WTC11 (cell line): ENCODE measurements at regions not wholly inside any gene's neighbourhood (a gene's known extent, or its start where the extent isn't known, plus 50 kb on each side); places are given as distances from the start of the nearest gene placed in this dataset.

ENCODE experiments used
- ATAC-seq: fragments of 200-7000 bp; cut with Tn5 transposase; 2 replicates; pipeline ENCODE4 v1.10.0; 2021; ENCODE audit warnings: mild to moderate bottlenecking, moderate library complexity
- CTCF ChIA-PET: fragments of 300-600 bp; sonication (Branson Sonifier 250); formaldehyde crosslinking; loops from one replicate; lab custom pipeline; 2021; ENCODE audit warnings: antibody characterized with exemption; lab: Charles Lee
- POLR2A ChIA-PET: fragments of 350-600 bp; sonication (Branson Sonifier 250); formaldehyde crosslinking; loops from one replicate; lab custom pipeline; 2021; ENCODE audit warnings: antibody characterized with exemption; lab: Charles Lee
- DNase-seq: peaks from one replicate; pipeline ENCODE4 v3.0.0; 2021; ENCODE audit warnings: low spot score
- H3K27ac Mint-ChIP-seq: 2 replicates; pipeline ENCODE4 v1.8.0; 2021; ENCODE audit warnings: mixed read lengths
- H3K27me3 Mint-ChIP-seq: 2 replicates; pipeline ENCODE4 v1.8.0; 2021; ENCODE audit warnings: low read depth, mild to moderate bottlenecking, moderate library complexity, mixed read lengths
- H3K36me3 Mint-ChIP-seq: 2 replicates; pipeline ENCODE4 v1.8.0; 2021; ENCODE audit warnings: mixed read lengths
- H3K4me1 Mint-ChIP-seq: 2 replicates; pipeline ENCODE4 v1.8.0; 2022; ENCODE audit warnings: mixed read lengths
- H3K4me3 Mint-ChIP-seq: 2 replicates; pipeline ENCODE4 v1.8.0; 2021; ENCODE audit warnings: mild to moderate bottlenecking, moderate library complexity, mixed read lengths
- H3K9me3 Mint-ChIP-seq: 2 replicates; pipeline ENCODE4 v1.8.0; 2021; ENCODE audit warnings: mixed read lengths
- ATF6 ChIP-seq: sonication (generic); formaldehyde crosslinking; IDR thresholded peaks from 2 replicates; pipeline ENCODE4 v1.8.1; 2023; ENCODE audit warnings: mild to moderate bottlenecking, missing genetic modification reagents
- CBFB ChIP-seq: sonication (generic); formaldehyde crosslinking; IDR thresholded peaks from 2 replicates; pipeline ENCODE4 v1.8.1; 2022; ENCODE audit warnings: mild to moderate bottlenecking, low read depth, missing genetic modification reagents
- CREB1 ChIP-seq: sonication (generic); formaldehyde crosslinking; IDR thresholded peaks from 2 replicates; pipeline ENCODE4 v1.8.0; 2023; ENCODE audit warnings: mild to moderate bottlenecking, missing genetic modification reagents
- CREM ChIP-seq: sonication (generic); formaldehyde crosslinking; IDR thresholded peaks from 2 replicates; pipeline ENCODE4 v1.8.1; 2022; ENCODE audit warnings: mild to moderate bottlenecking, missing genetic modification reagents, moderate library complexity
- CTCF ChIP-seq: fragments of 200-600 bp; IDR thresholded peaks from 2 replicates; pipeline ENCODE4 v1.8.0; 2022; ENCODE audit warnings: antibody characterized with exemption
- E2F5 ChIP-seq: sonication (generic); formaldehyde crosslinking; IDR thresholded peaks from 2 replicates; pipeline ENCODE4 v1.8.1; 2022; ENCODE audit warnings: mild to moderate bottlenecking, moderate library complexity, missing genetic modification reagents
- FOXP1 ChIP-seq: sonication (generic); formaldehyde crosslinking; IDR thresholded peaks from 2 replicates; pipeline ENCODE4 v1.8.0; 2022; ENCODE audit warnings: missing genetic modification reagents, mild to moderate bottlenecking, moderate library complexity, borderline replicate concordance
- GABPB1 ChIP-seq: sonication (generic); formaldehyde crosslinking; IDR thresholded peaks from 2 replicates; pipeline ENCODE4 v1.8.1; 2023; ENCODE audit warnings: mild to moderate bottlenecking, missing genetic modification reagents
- JAZF1 ChIP-seq: fragments of 250-450 bp; sonication (Bioruptor Pico); IDR thresholded peaks from 2 replicates; pipeline ENCODE4 v1.9.0; 2021; ENCODE audit warnings: moderate library complexity, mild to moderate bottlenecking, inconsistent platforms
- KAT7 ChIP-seq: sonication (generic); formaldehyde crosslinking; IDR thresholded peaks from 2 replicates; pipeline ENCODE4 v1.8.1; 2023; ENCODE audit warnings: missing genetic modification reagents, mild to moderate bottlenecking, borderline replicate concordance
- MLX ChIP-seq: sonication (generic); formaldehyde crosslinking; IDR thresholded peaks from 2 replicates; pipeline ENCODE4 v1.8.1; 2023; ENCODE audit warnings: mild to moderate bottlenecking, missing genetic modification reagents, moderate library complexity
- TEAD4 ChIP-seq: sonication (generic); formaldehyde crosslinking; IDR thresholded peaks from 2 replicates; pipeline ENCODE4 v1.8.0; 2022; ENCODE audit warnings: mild to moderate bottlenecking, missing genetic modification reagents
- TP53 ChIP-seq: sonication (generic); formaldehyde crosslinking; IDR thresholded peaks from 2 replicates; pipeline ENCODE4 v1.8.1; 2023; ENCODE audit warnings: mild to moderate bottlenecking, missing genetic modification reagents
- ZNF219 ChIP-seq: sonication (generic); formaldehyde crosslinking; IDR thresholded peaks from 2 replicates; pipeline ENCODE4 v1.8.0; 2023; ENCODE audit warnings: missing genetic modification reagents, mild to moderate bottlenecking, borderline replicate concordance
- ZNF232 ChIP-seq: sonication (generic); formaldehyde crosslinking; IDR thresholded peaks from 2 replicates; pipeline ENCODE4 v1.8.0; 2022; ENCODE audit warnings: mild to moderate bottlenecking, missing genetic modification reagents
- ZNF396 ChIP-seq: fragments of 250-450 bp; sonication (Bioruptor Pico); IDR thresholded peaks from 2 replicates; pipeline ENCODE4 v1.8.0; 2021; ENCODE audit warnings: mild to moderate bottlenecking, moderate library complexity, borderline replicate concordance
- ZNF416 ChIP-seq: fragments of 250-450 bp; sonication (Bioruptor Pico); IDR thresholded peaks from 2 replicates; pipeline ENCODE4 v1.9.0; 2021; ENCODE audit warnings: mild to moderate bottlenecking, inconsistent platforms
- ZNF532 ChIP-seq: fragments of 250-450 bp; sonication (Bioruptor Pico); IDR thresholded peaks from 2 replicates; pipeline ENCODE4 v1.9.0; 2021; ENCODE audit warnings: mild to moderate bottlenecking, borderline replicate concordance
- ZNF671 ChIP-seq: fragments of 250-450 bp; sonication (Bioruptor Pico); IDR thresholded peaks from 2 replicates; pipeline ENCODE4 v1.8.0; 2021; ENCODE audit warnings: mild to moderate bottlenecking

GRCh38 chr2:120607506-120607905 is 128.2 kb upstream of the GLI2 start:
- Mint-ChIP-seq H3K4me1 (peaks cover 19% of the 10 kb centered on the region), H3K27me3 (peaks cover 11% of the 10 kb centered on the region), H3K9me3 (no peaks in the 10 kb centered on the region), H3K27ac (no peak overlapping the region), H3K4me3 (no peak overlapping the region), H3K36me3 (no peaks in the 10 kb centered on the region)
- CTCF ChIA-PET: interaction anchor here (0.6 to 1.0 kb wide), 2 partner anchors 63 to 235 kb away, joined by 3 read pairs; no protein-coding TSS in a partner anchor
- TF ChIP-seq CTCF: no peak
- POLR2A ChIA-PET: interaction anchor here (0.6 kb wide), 1 partner anchor 1244 kb away, joined by 3 read pairs; no protein-coding TSS in a partner anchor
- ATAC-seq (no peak), DNase-seq (no peak)

- DNase-seq (no peak), ATAC-seq (no peak)
- no peak for TF ChIP-seq CREB1 (CRISPR knock-in tag)
- TF ChIP-seq ZNF232 (CRISPR knock-in tag): no peak
- TF ChIP-seq ZNF396: no peak
- peaks cover 19% of the 10 kb centered on the region for H3K4me1 Mint-ChIP-seq
- POLR2A ChIA-PET: no interaction called here
- H3K27ac Mint-ChIP-seq: no peak overlapping the region
- peaks cover 12% of the 10 kb centered on the region for H3K27me3 Mint-ChIP-seq
- CTCF ChIA-PET: no interaction called here
- no peaks in the 10 kb centered on the region for H3K9me3 Mint-ChIP-seq
- no peaks in the 10 kb centered on the region for H3K36me3 Mint-ChIP-seq
- no peak overlapping the region for H3K4me3 Mint-ChIP-seq
Measured at GRCh38 chr2:120607996-120608395, 127.7 kb upstream of the GLI2 start.

- H3K9me3 Mint-ChIP-seq: no peaks in the 10 kb centered on the region
- no peak overlapping the region for H3K4me3 Mint-ChIP-seq
- POLR2A ChIA-PET: no interaction called here
- peaks cover 13% of the 10 kb centered on the region for H3K27me3 Mint-ChIP-seq
- H3K36me3 Mint-ChIP-seq: no peaks in the 10 kb centered on the region
- peaks cover 23% of the 10 kb centered on the region for H3K4me1 Mint-ChIP-seq
- DNase-seq (no peak), ATAC-seq (peak; percentile 23; the same call in 1 of the 2 replicates)
- no peak overlapping the region for H3K27ac Mint-ChIP-seq
- CTCF ChIA-PET: interaction anchor here (1.1 kb wide), 1 partner anchor 57 kb away, joined by 4 read pairs; no protein-coding TSS in a partner anchor
- TF ChIP-seq E2F5 (CRISPR knock-in tag) (no peak), FOXP1 (CRISPR knock-in tag) (no peak), JAZF1 (no peak), CBFB (CRISPR knock-in tag) (no peak), ATF6 (CRISPR knock-in tag) (no peak), CREM (CRISPR knock-in tag) (no peak), GABPB1 (CRISPR knock-in tag) (no peak), MLX (no peak), ZNF671 (CRISPR knock-in tag) (no peak)
Measured at GRCh38 chr2:120609826-120610395, 125.8 kb upstream of the GLI2 start.

- POLR2A ChIA-PET: no interaction called here
- CTCF ChIA-PET: interaction anchor here (1.1 kb wide), 2 partner anchors 36 to 58 kb away, joined by 3 to 4 read pairs; no protein-coding TSS in a partner anchor
- peaks cover 13% of the 10 kb centered on the region for H3K27me3 Mint-ChIP-seq
- H3K9me3 Mint-ChIP-seq: no peaks in the 10 kb centered on the region
- H3K4me3 Mint-ChIP-seq: no peak overlapping the region
- no peak for ATAC-seq
- DNase-seq: no peak
- H3K4me1 Mint-ChIP-seq: peaks cover 21% of the 10 kb centered on the region
- no peaks in the 10 kb centered on the region for H3K36me3 Mint-ChIP-seq
- H3K27ac Mint-ChIP-seq: no peak overlapping the region
- TF ChIP-seq ZNF219 (no peak), KAT7 (no peak), ZNF416 (CRISPR knock-in tag) (no peak), ZNF532 (CRISPR knock-in tag) (no peak), TEAD4 (CRISPR knock-in tag) (no peak), TP53 (no peak), ZNF232 (CRISPR knock-in tag) (no peak), ZNF396 (no peak)
Measured at GRCh38 chr2:120611016-120611415, 124.7 kb upstream of the GLI2 start.
